ENCODE measurements at regions not wholly inside any gene's neighbourhood (a gene's known extent, or its start where the extent isn't known, plus 50 kb on each side); places are given as distances from the start of the nearest gene placed in this dataset.

DNA sequence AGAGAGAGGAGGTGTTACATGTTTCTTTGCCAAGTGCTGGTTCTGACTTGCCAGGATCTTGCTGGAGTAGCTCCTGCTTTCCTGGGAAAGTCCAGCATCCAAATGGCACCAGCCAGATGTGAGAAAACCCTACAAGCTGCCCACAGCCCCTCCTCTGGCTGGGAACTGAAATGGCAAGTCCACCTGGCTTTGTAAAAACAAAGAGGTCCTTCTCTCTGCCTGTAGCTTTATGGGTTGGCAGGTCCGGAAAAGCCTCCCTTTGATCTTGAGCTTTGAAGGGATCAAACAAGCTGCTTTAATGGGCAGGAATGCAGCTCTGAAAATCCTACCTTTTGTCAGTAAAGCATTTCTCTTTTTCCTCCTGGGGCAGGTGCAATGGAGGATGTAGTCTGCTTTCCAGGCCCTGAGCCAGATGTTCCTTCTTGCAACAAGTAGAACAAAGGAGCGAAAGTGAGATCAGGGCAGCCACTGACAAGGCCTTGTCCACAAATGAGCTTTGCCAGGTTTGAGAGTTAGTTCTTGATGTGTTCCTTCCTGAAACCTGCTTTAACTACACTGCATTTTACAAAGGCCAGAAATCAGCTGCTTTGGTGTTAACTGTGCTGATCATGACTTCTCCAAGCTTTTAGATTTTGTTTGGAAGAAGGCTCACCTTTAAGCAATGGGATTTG, 456.7 kb downstream of the ZNF608 start (continued):
- peak; percentile 92 for TF ChIP-seq ISL2 (CRISPR knock-in tag; IDR thresholded peaks at IDR 0.05)
- peak; percentile 42; the same call in 1 of the 2 replicates for TF ChIP-seq ELF1 (CRISPR knock-in tag; IDR thresholded peaks at IDR 0.05)
- TF ChIP-seq TSC22D2 (CRISPR knock-in tag; IDR thresholded peaks at IDR 0.05; ENCODE audit: borderline replicate concordance), result no peak
- no peak for TF ChIP-seq FOXJ3 (CRISPR knock-in tag; IDR thresholded peaks at IDR 0.05; ENCODE audit: borderline replicate concordance)
- no peak for TF ChIP-seq DNMT1 (CRISPR knock-in tag; IDR thresholded peaks at IDR 0.05)
- TF ChIP-seq SMAD3 (CRISPR knock-in tag; IDR thresholded peaks at IDR 0.05), result no peak
- TF ChIP-seq ZKSCAN5 (CRISPR knock-in tag; IDR thresholded peaks at IDR 0.05), result no peak
- no peak for TF ChIP-seq ZNF354B (CRISPR knock-in tag; IDR thresholded peaks at IDR 0.05)
- TF ChIP-seq, protein P1, sequence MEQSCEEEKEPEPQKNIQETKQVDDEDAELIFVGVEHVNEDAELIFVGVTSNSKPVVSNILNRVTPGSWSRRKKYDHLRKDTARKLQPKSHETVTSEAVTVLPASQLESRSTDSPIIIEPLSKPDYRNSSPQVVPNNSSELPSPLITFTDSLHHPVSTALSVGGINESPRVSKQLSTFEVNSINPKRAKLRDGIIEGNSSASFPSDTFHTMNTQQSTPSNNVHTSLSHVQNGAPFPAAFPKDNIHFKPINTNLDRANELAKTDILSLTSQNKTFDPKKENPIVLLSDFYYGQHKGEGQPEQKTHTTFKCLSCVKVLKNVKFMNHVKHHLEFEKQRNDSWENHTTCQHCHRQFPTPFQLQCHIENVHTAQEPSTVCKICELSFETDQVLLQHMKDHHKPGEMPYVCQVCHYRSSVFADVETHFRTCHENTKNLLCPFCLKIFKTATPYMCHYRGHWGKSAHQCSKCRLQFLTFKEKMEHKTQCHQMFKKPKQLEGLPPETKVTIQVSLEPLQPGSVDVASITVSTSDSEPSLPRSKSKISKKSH (CRISPR knock-in tag; IDR thresholded peaks at IDR 0.05; ENCODE audit: borderline replicate concordance), result no peak

DNA sequence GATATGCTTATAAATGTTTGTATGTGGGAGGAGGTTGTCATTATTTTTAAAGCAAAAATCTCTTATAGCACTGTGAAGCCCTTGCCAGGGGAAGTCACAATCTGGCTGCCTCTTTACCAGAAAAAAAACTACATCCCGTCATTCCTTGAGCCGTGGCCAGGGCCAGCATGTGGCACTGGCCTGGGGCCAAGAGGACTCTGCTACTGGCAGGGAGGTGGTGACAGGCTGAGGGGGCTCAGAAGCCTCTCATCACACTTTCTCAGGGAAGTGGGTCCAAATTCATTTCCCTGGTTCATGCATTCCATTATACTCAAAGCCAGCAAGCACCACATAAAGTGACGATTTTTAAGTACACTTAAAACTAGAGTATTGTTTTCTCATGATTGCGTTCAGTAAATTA, 457.3 kb downstream of the ZNF608 start:
- H3K36me3 ChIP-seq (replicated peaks in 1 of 2; ENCODE audit: control insufficient read depth in 1 of 2, insufficient read depth in 2 of 2, low read length in 2 of 2), result no peaks in the 10 kb centered on the region
- TF ChIP-seq ZIK1 (CRISPR knock-in tag; IDR thresholded peaks at IDR 0.05; ENCODE audit: borderline replicate concordance, low read depth) (no peak), SMAD1 (CRISPR knock-in tag; IDR thresholded peaks at IDR 0.05; ENCODE audit: borderline replicate concordance, low read depth) (no peak), KLF16 (CRISPR knock-in tag; IDR thresholded peaks at IDR 0.05) (no peak)
- no peaks in the 10 kb centered on the region for H3K27me3 ChIP-seq (ENCODE audit: control insufficient read depth in 1 of 2, insufficient read depth in 2 of 2, low read length in 2 of 2)
- no peaks in the 10 kb centered on the region for H3K79me2 ChIP-seq (ENCODE audit: insufficient read depth, low read length)
- H2AFZ ChIP-seq (ENCODE audit: low read length), result no peak overlapping the region
- in situ Hi-C loops (cut with HindIII; ENCODE audit: extremely low pct_ligation_motif_present, low pct_unique_long_range_greater_than_20kb), result loop anchor here (25.0 kb wide), 1 partner anchor 373 kb away; no protein-coding TSS in a partner anchor
- no peak overlapping the region for H3K4me3 ChIP-seq (replicated peaks in 1 of 3; ENCODE audit: insufficient read depth in 1 of 3, low read depth in 2 of 3, low read length in 3 of 3)
- ChIA-PET CTCF (ENCODE audit: low intra/inter-chr PET ratio, low total read pairs) (no interaction called here), POLR2A (no interaction called here)
- no peak overlapping the region for H3K27ac ChIP-seq (ENCODE audit: extremely low read length, insufficient read depth, low read length)
- intact Hi-C loops (cut with micrococcal nuclease; ENCODE audit: unreplicated experiment), result loop anchor here (5.0 kb wide), 1 partner anchor 352 kb away; no protein-coding TSS in a partner anchor
- ATAC-seq (no peak), FAIRE-seq (no peak), DNase-seq (ENCODE audit: low spot score) (no peak)
- no peaks in the 10 kb centered on the region for H4K20me1 ChIP-seq (ENCODE audit: insufficient read depth, low read length)
- H3K4me1 ChIP-seq (ENCODE audit: insufficient read depth, low read length), result peaks cover 41% of the 10 kb centered on the region
- no peaks in the 10 kb centered on the region for H3K9me3 ChIP-seq (ENCODE audit: low read length)
- no peak overlapping the region for H3K9ac ChIP-seq (ENCODE audit: insufficient read depth, low read depth, low read length)
- BruUV-seq (replicated peaks), result no TSS peak
- 57% methylated on average over 3 of the region's 4 CpGs for WGBS (ENCODE audit: low lambda C conversion rate)
- peak overlapping the region; percentile 39; the same call in 1 of the 2 replicates for H3K4me2 ChIP-seq (ENCODE audit: low read depth, low read length)
